Esophagus muscularis mucosa (tissue), 3 donors: ENCODE measurements at regions not wholly inside any gene's neighbourhood (a gene's known extent, or its start where the extent isn't known, plus 50 kb on each side); places are given as distances from the start of the nearest gene placed in this dataset.

Experiments
- CTCF ChIP-seq, 3 experiments: fragments of 200-600 bp in 2 of 3; fragments of 450-650 bp in 1 of 3; sonication (generic) in 2 of 3; IDR thresholded peaks; one replicate each; pipeline ENCODE4 v1.5.1; 2017 to 2019; ENCODE audit warnings: antibody characterized with exemption in 3 of 3, mild to moderate bottlenecking in 2 of 3, moderate library complexity in 1 of 3
- POLR2A ChIP-seq: fragments of 450-650 bp; IDR thresholded peaks from one replicate; pipeline ENCODE4 v1.6.1; 2017; ENCODE audit warnings: antibody characterized with exemption, moderate library complexity, mild to moderate bottlenecking, low read depth
- POLR2AphosphoS5 ChIP-seq, 2 donors: sonication (generic); formaldehyde crosslinking; IDR thresholded peaks; one replicate each; pipeline ENCODE4 v1.6.1; 2017; ENCODE audit warnings: antibody characterized with exemption in 2 of 2

GRCh38 chr1:228914700-228915099 is 179.4 kb downstream of the RHOU start:
- TF ChIP-seq POLR2A (no peak), POLR2AphosphoS5 (IDR thresholded peaks at IDR 0.05) (no peak), CTCF (IDR thresholded peaks at IDR 0.05) (no peak)
